ENCODE measurements at regions not wholly inside any gene's neighbourhood (a gene's known extent, or its start where the extent isn't known, plus 50 kb on each side); places are given as distances from the start of the nearest gene placed in this dataset.

- H3K4me1 ChIP-seq (ENCODE audit: control insufficient read depth, extremely low read depth, insufficient read depth, low read length), result peaks cover 6% of the 10 kb centered on the region
- no peak overlapping the region for H2AFZ ChIP-seq (ENCODE audit: low read length)
- no peak overlapping the region for H3K4me2 ChIP-seq (ENCODE audit: extremely low read depth, insufficient read depth, low read length)
- no peaks in the 10 kb centered on the region for H3K9me3 ChIP-seq (ENCODE audit: control insufficient read depth, insufficient read depth, low read depth, low read length)
- no peak overlapping the region for H3K9ac ChIP-seq (ENCODE audit: insufficient read depth, low read length)
- no peaks in the 10 kb centered on the region for H3K27me3 ChIP-seq (ENCODE audit: control insufficient read depth, insufficient read depth, low read length)
- no peaks in the 10 kb centered on the region for H4K20me1 ChIP-seq (ENCODE audit: control insufficient read depth, extremely low read depth, insufficient read depth, low read length)
- H3K27ac ChIP-seq (ENCODE audit: insufficient read depth, low read length), result no peak overlapping the region
- H3K36me3 ChIP-seq (ENCODE audit: control insufficient read depth, insufficient read depth, low read length), result no peaks in the 10 kb centered on the region
- no peak overlapping the region for H3K4me3 ChIP-seq (replicated peaks in 1 of 4; ENCODE audit: control extremely low read depth in 1 of 4, insufficient read depth in 1 of 4, low read depth in 3 of 4, low read length in 4 of 4)
- H3K79me2 ChIP-seq (ENCODE audit: control insufficient read depth, insufficient read depth, low read length), result no peaks in the 10 kb centered on the region
- no peak for TF ChIP-seq CTCF (conservative IDR thresholded peaks at IDR 0.05 in 1 of 2, IDR thresholded peaks at IDR 0.05 in 1 of 2; ENCODE audit: low read depth in 1 of 2, low read length in 2 of 2)
- TF ChIP-seq EZH2 (IDR thresholded peaks at IDR 0.05; ENCODE audit: low read length, missing control alignments), result no peak
- DNase-seq (ENCODE audit: low read depth in 2 of 2), result no peak
These were observed 361.6 kb upstream of the NR2F2 start for GRCh38 chr15:95968856-95969255.

- TF ChIP-seq CTCF (conservative IDR thresholded peaks at IDR 0.05 in 1 of 2, IDR thresholded peaks at IDR 0.05 in 1 of 2; ENCODE audit: low read depth in 1 of 2, low read length in 2 of 2) (no peak), EZH2 (IDR thresholded peaks at IDR 0.05; ENCODE audit: low read length, missing control alignments) (no peak)
- no peak overlapping the region for H3K4me3 ChIP-seq (replicated peaks in 1 of 4; ENCODE audit: control extremely low read depth in 1 of 4, insufficient read depth in 1 of 4, low read depth in 3 of 4, low read length in 4 of 4)
- no peaks in the 10 kb centered on the region for H3K9me3 ChIP-seq (ENCODE audit: control insufficient read depth, insufficient read depth, low read depth, low read length)
- H3K4me2 ChIP-seq (ENCODE audit: extremely low read depth, insufficient read depth, low read length), result no peak overlapping the region
- no peaks in the 10 kb centered on the region for H3K36me3 ChIP-seq (ENCODE audit: control insufficient read depth, insufficient read depth, low read length)
- no peaks in the 10 kb centered on the region for H3K79me2 ChIP-seq (ENCODE audit: control insufficient read depth, insufficient read depth, low read length)
- no peak overlapping the region for H2AFZ ChIP-seq (ENCODE audit: low read length)
- no peak overlapping the region for H3K9ac ChIP-seq (ENCODE audit: insufficient read depth, low read length)
- no peak for DNase-seq (ENCODE audit: low read depth in 2 of 2)
- no peak overlapping the region for H3K27ac ChIP-seq (ENCODE audit: insufficient read depth, low read length)
- peaks cover 6% of the 10 kb centered on the region for H3K4me1 ChIP-seq (ENCODE audit: control insufficient read depth, extremely low read depth, insufficient read depth, low read length)
- no peaks in the 10 kb centered on the region for H3K27me3 ChIP-seq (ENCODE audit: control insufficient read depth, insufficient read depth, low read length)
- H4K20me1 ChIP-seq (ENCODE audit: control insufficient read depth, extremely low read depth, insufficient read depth, low read length), result no peaks in the 10 kb centered on the region
These were observed 360.2 kb upstream of the NR2F2 start for GRCh38 chr15:95970326-95970725.

- Histone ChIP-seq H2AFZ (ENCODE audit: low read length) (peak overlapping the region; percentile 29), H3K4me3 (replicated peaks in 1 of 4; ENCODE audit: control extremely low read depth in 1 of 4, insufficient read depth in 1 of 4, low read depth in 3 of 4, low read length in 4 of 4) (peak overlapping the region in 1 of 4 experiments; percentile 25), H3K79me2 (ENCODE audit: control insufficient read depth, insufficient read depth, low read length) (no peaks in the 10 kb centered on the region), H3K27me3 (ENCODE audit: control insufficient read depth, insufficient read depth, low read length) (no peaks in the 10 kb centered on the region), H3K4me2 (ENCODE audit: extremely low read depth, insufficient read depth, low read length) (peak overlapping the region; percentile 65), H3K27ac (ENCODE audit: insufficient read depth, low read length) (no peak overlapping the region), H3K4me1 (ENCODE audit: control insufficient read depth, extremely low read depth, insufficient read depth, low read length) (peaks cover 6% of the 10 kb centered on the region), H4K20me1 (ENCODE audit: control insufficient read depth, extremely low read depth, insufficient read depth, low read length) (no peaks in the 10 kb centered on the region), H3K36me3 (ENCODE audit: control insufficient read depth, insufficient read depth, low read length) (no peaks in the 10 kb centered on the region), H3K9me3 (ENCODE audit: control insufficient read depth, insufficient read depth, low read depth, low read length) (no peaks in the 10 kb centered on the region), H3K9ac (ENCODE audit: insufficient read depth, low read length) (no peak overlapping the region)
- TF ChIP-seq EZH2 (IDR thresholded peaks at IDR 0.05; ENCODE audit: low read length, missing control alignments) (no peak), CTCF (conservative IDR thresholded peaks at IDR 0.05 in 1 of 2, IDR thresholded peaks at IDR 0.05 in 1 of 2; ENCODE audit: low read depth in 1 of 2, low read length in 2 of 2) (no peak)
- peak; percentile 84 to 88 for DNase-seq (ENCODE audit: low read depth in 2 of 2)
These were observed 358.4 kb upstream of the NR2F2 start for GRCh38 chr15:95972041-95972553.

Measured in fibroblast of lung (primary cell).